ENCODE measurements at regions not wholly inside any gene's neighbourhood (a gene's known extent, or its start where the extent isn't known, plus 50 kb on each side); places are given as distances from the start of the nearest gene placed in this dataset.
"Not testable (repeated sequence)": the region's sequence is repeated elsewhere in the genome, so short reads cannot be mapped to it uniquely, and the experiment has no call there.

DNA sequence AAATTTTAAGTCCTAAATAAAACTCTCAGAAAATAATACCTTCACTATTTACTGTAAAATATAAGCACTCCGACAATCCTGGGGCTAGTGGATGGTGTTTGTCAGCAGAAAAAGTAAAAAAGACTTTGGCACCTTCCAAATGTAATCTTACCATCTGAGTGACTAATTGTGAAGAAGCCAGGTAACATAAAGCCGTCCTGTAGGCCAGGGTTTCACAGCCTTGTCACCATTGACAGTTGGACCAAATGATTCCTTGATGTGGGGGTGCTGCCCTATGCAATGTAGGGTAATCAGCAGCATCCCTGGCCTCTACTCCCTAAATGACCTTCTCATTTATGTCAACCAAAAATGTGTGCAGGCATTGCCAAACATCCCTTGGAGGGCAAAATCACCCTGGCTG lies 87.2 kb downstream of the CAPZA3 start:
- TF ChIP-seq, protein P1, sequence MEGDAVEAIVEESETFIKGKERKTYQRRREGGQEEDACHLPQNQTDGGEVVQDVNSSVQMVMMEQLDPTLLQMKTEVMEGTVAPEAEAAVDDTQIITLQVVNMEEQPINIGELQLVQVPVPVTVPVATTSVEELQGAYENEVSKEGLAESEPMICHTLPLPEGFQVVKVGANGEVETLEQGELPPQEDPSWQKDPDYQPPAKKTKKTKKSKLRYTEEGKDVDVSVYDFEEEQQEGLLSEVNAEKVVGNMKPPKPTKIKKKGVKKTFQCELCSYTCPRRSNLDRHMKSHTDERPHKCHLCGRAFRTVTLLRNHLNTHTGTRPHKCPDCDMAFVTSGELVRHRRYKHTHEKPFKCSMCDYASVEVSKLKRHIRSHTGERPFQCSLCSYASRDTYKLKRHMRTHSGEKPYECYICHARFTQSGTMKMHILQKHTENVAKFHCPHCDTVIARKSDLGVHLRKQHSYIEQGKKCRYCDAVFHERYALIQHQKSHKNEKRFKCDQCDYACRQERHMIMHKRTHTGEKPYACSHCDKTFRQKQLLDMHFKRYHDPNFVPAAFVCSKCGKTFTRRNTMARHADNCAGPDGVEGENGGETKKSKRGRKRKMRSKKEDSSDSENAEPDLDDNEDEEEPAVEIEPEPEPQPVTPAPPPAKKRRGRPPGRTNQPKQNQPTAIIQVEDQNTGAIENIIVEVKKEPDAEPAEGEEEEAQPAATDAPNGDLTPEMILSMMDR (IDR thresholded peaks at IDR 0.05; ENCODE audit: low read depth, low read length), result no peak
- H3K4me3 ChIP-seq (ENCODE audit: low read depth, low read length), result no peak overlapping the region

DNA sequence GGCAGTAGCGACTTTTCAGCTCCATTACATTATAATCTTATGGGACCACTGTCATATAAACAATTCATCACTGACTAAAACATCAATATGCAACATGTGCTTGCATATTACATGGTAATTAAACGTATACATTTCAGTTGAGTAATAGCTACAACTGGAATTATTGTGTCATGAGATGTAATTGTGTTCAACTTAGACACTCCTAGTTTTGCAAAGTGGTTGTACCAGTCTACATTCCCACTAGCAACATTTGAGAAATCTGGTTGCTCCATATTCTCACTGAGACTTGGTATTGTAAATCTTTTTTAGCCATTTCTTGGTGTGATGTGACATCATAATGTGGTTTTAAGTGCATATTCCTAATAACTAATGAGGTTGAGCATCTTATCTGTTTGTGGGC lies 90.0 kb downstream of the CAPZA3 start:
- no peak overlapping the region for H3K4me3 ChIP-seq (ENCODE audit: low read depth, low read length)
- TF ChIP-seq, protein P1 (IDR thresholded peaks at IDR 0.05; ENCODE audit: low read depth, low read length), result no peak

DNA sequence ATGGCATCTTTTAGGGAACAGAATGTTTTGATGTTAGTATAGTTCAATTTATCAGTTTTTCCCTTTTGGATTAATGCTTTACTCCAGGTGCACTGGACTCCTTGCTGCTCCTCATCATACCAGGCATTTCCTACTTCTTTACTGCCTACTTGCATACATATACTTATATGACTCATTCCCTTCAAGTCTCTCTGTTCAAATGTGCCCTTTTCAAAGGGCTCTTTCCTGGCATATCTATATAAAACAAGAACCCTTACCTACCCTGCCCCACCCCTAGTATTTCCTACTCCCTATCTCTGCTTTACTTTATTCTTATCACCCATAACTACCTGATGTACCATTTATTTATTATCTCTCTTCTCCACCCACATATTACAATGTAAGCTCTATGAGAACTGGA lies 90.6 kb downstream of the CAPZA3 start:
- TF ChIP-seq, protein P1 (IDR thresholded peaks at IDR 0.05; ENCODE audit: low read depth, low read length), result no peak
- no peak overlapping the region for H3K4me3 ChIP-seq (ENCODE audit: low read depth, low read length)

DNA sequence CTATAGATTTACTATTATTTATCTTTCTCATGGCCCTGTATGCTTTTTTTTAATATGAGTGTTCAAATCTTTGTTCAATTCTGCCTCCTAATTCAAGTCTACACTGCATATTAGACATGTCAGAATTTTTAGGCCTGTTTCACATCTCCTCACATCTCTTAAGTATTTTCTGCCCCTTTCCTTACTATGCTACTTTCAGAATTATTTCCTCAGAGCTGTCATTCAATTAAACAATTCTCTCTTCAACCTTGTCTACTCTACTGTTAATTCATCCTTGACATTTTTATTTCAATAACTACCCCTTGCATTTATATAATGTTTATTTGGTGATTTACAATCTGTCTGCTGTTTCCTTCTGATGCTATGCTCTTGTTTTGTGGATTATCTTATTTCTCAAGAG lies 91.1 kb downstream of the CAPZA3 start:
- TF ChIP-seq, protein P1 (IDR thresholded peaks at IDR 0.05; ENCODE audit: low read depth, low read length), result no peak
- no peak overlapping the region for H3K4me3 ChIP-seq (ENCODE audit: low read depth, low read length)

DNA sequence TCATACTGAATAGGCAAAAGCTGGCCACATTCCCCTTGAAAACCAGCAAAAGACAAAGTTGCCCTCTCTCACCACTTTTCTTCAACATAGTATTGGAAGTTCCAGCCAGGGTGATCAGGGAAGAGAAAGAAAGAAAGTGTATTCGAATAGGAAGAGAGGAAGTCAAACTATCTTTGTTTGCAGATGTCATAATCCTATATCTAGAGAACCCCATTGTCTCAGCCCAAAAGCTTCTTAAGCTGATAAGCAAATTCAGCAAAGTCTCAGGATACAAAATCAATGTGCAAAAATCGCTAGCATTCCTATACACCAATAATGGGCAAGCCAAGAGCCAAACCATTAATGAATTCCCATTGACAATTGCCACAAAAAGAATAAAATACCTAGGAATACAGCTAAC lies 95.0 kb downstream of the CAPZA3 start:
- not testable (repeated sequence) for H3K4me3 ChIP-seq (ENCODE audit: low read depth, low read length)

DNA sequence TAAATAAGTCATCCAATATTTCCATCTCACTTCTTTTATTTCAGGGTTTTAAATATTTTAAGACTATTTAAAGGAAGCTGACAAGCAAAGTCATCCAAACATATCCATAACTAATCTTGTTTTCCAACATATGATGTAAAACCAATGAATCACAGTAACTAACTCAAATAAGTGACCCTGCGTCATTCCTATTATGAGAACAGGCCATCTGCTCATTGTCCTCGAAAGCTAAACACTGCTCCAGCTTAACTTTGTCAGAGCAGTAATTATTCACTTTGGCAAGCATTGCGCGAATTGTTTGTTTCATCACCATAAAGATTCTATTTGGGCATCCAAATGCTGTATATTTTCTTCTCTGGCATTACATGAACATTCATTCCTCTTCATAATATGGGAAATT lies 99.1 kb downstream of the CAPZA3 start:
- TF ChIP-seq, protein P1 (IDR thresholded peaks at IDR 0.05; ENCODE audit: low read depth, low read length), result no peak
- no peak overlapping the region for H3K4me3 ChIP-seq (ENCODE audit: low read depth, low read length)

DNA sequence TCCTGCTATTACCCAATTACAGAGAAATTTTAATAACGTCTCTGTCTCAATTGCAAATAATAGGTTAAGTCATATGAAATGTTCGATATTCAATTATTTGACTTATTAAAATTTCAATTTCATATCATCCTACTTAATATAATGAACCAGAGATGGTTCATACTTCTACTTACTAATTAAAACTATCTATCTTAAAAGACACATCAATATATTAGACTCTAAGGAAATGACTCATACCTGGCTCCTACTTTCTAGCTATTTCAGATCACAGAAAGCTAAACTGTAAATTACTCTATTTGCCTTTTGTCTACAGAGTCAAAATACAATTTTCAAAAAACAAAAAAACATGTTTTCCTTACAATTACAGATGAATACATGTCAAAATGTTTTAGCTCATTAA lies 99.6 kb downstream of the CAPZA3 start:
- H3K4me3 ChIP-seq (ENCODE audit: low read depth, low read length), result no peak overlapping the region
- TF ChIP-seq, protein P1 (IDR thresholded peaks at IDR 0.05; ENCODE audit: low read depth, low read length), result no peak

DNA sequence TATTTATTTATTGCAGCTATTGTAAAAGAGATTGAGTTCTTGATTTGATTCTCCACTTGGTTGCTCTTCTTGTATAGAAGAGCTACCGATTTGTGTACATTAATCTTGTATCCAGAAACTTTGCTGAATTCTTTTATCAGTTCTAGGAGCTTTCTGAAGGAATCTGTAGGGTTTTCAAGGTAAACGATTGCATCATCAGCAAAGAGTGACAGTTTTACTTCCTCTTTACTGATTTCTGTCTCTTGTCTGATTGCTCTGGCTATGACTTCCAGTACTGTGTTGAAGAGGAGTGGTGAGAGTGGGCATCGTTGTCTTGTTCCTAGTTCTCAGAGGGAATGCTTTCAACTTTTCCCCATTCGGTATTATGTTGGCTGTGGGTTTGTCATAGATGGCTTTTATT lies 103.1 kb downstream of the CAPZA3 start:
- H3K4me3 ChIP-seq (ENCODE audit: low read depth, low read length), result not testable (repeated sequence)

DNA sequence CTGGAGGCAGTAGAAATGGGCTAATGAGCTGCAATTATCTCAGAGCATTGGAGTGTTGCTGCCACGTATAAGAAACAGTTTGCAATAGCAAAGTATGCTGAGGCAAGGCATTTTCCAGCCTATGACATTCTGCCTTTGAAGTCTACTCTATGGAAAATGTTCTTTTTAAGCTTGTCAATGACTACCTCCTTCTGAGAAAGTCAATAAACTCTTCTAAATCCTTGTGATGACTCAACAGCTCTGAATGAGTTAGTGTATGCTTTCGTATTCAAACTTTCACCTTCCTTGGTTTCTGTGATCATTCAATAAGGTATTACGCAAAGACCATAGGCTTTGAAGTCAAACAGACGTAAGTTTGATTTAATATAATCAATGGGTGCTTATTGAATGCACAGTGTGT lies 111.2 kb downstream of the CAPZA3 start:
- TF ChIP-seq, protein P1 (IDR thresholded peaks at IDR 0.05; ENCODE audit: low read depth, low read length), result no peak
- H3K4me3 ChIP-seq (ENCODE audit: low read depth, low read length), result no peak overlapping the region

Measured in WI38 (cell line).